ENCODE measurements at regions not wholly inside any gene's neighbourhood (a gene's known extent, or its start where the extent isn't known, plus 50 kb on each side); places are given as distances from the start of the nearest gene placed in this dataset.

DNA sequence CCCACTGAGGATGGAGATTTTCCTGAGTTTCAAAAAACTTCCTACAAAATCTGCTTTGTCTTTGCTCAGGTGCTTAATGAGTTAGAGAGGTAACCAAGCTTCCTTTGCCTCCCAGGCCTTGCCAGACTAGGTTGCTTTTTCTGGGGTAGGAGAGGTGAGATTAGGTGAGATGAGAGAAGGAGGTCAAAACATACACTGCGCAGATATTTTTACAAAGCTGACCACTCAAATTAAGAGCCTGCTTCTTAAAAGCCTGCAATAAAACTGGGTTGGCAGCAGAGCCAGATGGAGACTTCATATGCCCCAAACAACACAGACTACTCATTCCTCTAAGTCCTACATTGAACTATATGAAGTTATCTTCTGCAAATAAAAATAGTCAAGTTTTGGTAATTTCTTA lies 352.5 kb downstream of the NUF2 start:
- TF ChIP-seq POLR2A (IDR thresholded peaks at IDR 0.05): no peak
- TF ChIP-seq, protein P1, sequence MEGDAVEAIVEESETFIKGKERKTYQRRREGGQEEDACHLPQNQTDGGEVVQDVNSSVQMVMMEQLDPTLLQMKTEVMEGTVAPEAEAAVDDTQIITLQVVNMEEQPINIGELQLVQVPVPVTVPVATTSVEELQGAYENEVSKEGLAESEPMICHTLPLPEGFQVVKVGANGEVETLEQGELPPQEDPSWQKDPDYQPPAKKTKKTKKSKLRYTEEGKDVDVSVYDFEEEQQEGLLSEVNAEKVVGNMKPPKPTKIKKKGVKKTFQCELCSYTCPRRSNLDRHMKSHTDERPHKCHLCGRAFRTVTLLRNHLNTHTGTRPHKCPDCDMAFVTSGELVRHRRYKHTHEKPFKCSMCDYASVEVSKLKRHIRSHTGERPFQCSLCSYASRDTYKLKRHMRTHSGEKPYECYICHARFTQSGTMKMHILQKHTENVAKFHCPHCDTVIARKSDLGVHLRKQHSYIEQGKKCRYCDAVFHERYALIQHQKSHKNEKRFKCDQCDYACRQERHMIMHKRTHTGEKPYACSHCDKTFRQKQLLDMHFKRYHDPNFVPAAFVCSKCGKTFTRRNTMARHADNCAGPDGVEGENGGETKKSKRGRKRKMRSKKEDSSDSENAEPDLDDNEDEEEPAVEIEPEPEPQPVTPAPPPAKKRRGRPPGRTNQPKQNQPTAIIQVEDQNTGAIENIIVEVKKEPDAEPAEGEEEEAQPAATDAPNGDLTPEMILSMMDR (IDR thresholded peaks at IDR 0.05): no peak

Measured in Peyer's patch (tissue), 4 donors.